Head of caudate nucleus (tissue), 42 donors: ENCODE measurements at regions not wholly inside any gene's neighbourhood (a gene's known extent, or its start where the extent isn't known, plus 50 kb on each side); places are given as distances from the start of the nearest gene placed in this dataset.
A peak's percentile ranks its signal among the peaks of the same experiment; 100 is the strongest.

Experiments used
- DNase-seq, 42 donors: peaks; one replicate each; pipeline versions ENCODE4 v3.0.0 to v3.0.0-alpha.2; 2020 to 2021; ENCODE audit warnings: mixed read lengths in 7 of 42
- intact Hi-C: fragments of 100-400 bp; cut with DNase I; formaldehyde crosslinking; loops from one replicate; pipeline ENCODE4 v1.15.0; 2022

- DNase-seq = peak in 1 of 42 donors; percentile 22
- intact Hi-C loops = no loop called here
Observed at GRCh38 chr2:104746299-104746698, 107.6 kb upstream of the POU3F3 start.

- intact Hi-C loops = no loop called here
- peak in 1 of 42 donors; percentile 12 for DNase-seq
Observed at GRCh38 chr2:104746858-104747257, 107.1 kb upstream of the POU3F3 start.

GRCh38 chr2:104749856-104750460 lies 104.0 kb upstream of the POU3F3 start:
- DNase-seq = peak in 2 of 42 donors; percentile 30 to 33
- intact Hi-C loops = no loop called here

- DNase-seq = peak in 1 of 42 donors; percentile 26
- intact Hi-C loops = no loop called here
Observed at GRCh38 chr2:104752504-104752903, 101.4 kb upstream of the POU3F3 start.

GRCh38 chr2:104755026-104755878 lies 98.7 kb upstream of the POU3F3 start:
- peak; percentile 27 to 87 (median 64) for DNase-seq

GRCh38 chr2:104756118-104756517 lies 97.8 kb upstream of the POU3F3 start:
- no peak for DNase-seq
- intact Hi-C loops = no loop called here

More at GRCh38 chr2:104755026-104755878, 98.7 kb upstream of the POU3F3 start:
- intact Hi-C loops = no loop called here

- intact Hi-C loops = no loop called here
- no peak for DNase-seq
Observed at GRCh38 chr2:104757056-104757455, 96.9 kb upstream of the POU3F3 start.

- intact Hi-C loops = no loop called here
- DNase-seq = peak in 8 of 42 donors; percentile 15 to 47 (median 36)
Observed at GRCh38 chr2:104758199-104758620, 95.7 kb upstream of the POU3F3 start.

- DNase-seq = no peak
Observed at GRCh38 chr2:104762031-104762430, 91.9 kb upstream of the POU3F3 start.

GRCh38 chr2:104766683-104767082 lies 87.2 kb upstream of the POU3F3 start:
- DNase-seq = peak in 1 of 42 donors; percentile 51
- intact Hi-C loops = no loop called here

More at GRCh38 chr2:104762031-104762430, 91.9 kb upstream of the POU3F3 start:
- intact Hi-C loops = no loop called here

GRCh38 chr2:104768694-104769093 lies 85.2 kb upstream of the POU3F3 start:
- intact Hi-C loops = no loop called here
- peak in 1 of 42 donors; percentile 21 for DNase-seq

- intact Hi-C loops = no loop called here
- DNase-seq = peak in 1 of 42 donors; percentile 13
Observed at GRCh38 chr2:104769096-104769495, 84.8 kb upstream of the POU3F3 start.

- intact Hi-C loops = no loop called here
Observed at GRCh38 chr2:104772996-104773395, 80.9 kb upstream of the POU3F3 start.

GRCh38 chr2:104774631-104775030 lies 79.3 kb upstream of the POU3F3 start:
- intact Hi-C loops = no loop called here
- DNase-seq = no peak

More at GRCh38 chr2:104772996-104773395, 80.9 kb upstream of the POU3F3 start:
- DNase-seq = no peak

- intact Hi-C loops = no loop called here
- DNase-seq = no peak
Observed at GRCh38 chr2:104777721-104778120, 76.2 kb upstream of the POU3F3 start.

GRCh38 chr2:104781151-104781550 lies 72.8 kb upstream of the POU3F3 start:
- intact Hi-C loops = no loop called here
- no peak for DNase-seq

GRCh38 chr2:104784264-104784663 lies 69.7 kb upstream of the POU3F3 start:
- DNase-seq = no peak
- intact Hi-C loops = no loop called here

- DNase-seq = peak in 11 of 42 donors; percentile 22 to 59 (median 37)
- intact Hi-C loops = no loop called here
Observed at GRCh38 chr2:104786204-104786603, 67.7 kb upstream of the POU3F3 start.

- DNase-seq = no peak
- intact Hi-C loops = no loop called here
Observed at GRCh38 chr2:104786821-104787220, 67.1 kb upstream of the POU3F3 start.

GRCh38 chr2:104787298-104788065 lies 66.4 kb upstream of the POU3F3 start:
- intact Hi-C loops = no loop called here
- DNase-seq = no peak
